Ovary (tissue), 3 donors: ENCODE measurements at regions not wholly inside any gene's neighbourhood (a gene's known extent, or its start where the extent isn't known, plus 50 kb on each side); places are given as distances from the start of the nearest gene placed in this dataset.

Source experiments
- CTCF ChIP-seq, 3 donors: fragments of 450-650 bp in 2 of 3; fragments of 200-600 bp in 1 of 3; IDR thresholded peaks; one replicate each; pipeline versions ENCODE4 v1.5.1 to v1.8.0; 2016 to 2022; ENCODE audit warnings: antibody characterized with exemption in 3 of 3, mild to moderate bottlenecking in 1 of 3
- POLR2A ChIP-seq: fragments of 450-650 bp; IDR thresholded peaks from one replicate; pipeline ENCODE4 v1.6.1; 2017; ENCODE audit warnings: antibody characterized with exemption, mild to moderate bottlenecking, moderate library complexity
- donor health status: DM: no; HTN: no; CAD: no.

GRCh38 chr20:57934007-57934805 is 224.4 kb upstream of the PMEPA1 start:
- TF ChIP-seq CTCF (IDR thresholded peaks at IDR 0.05), result no peak
- no peak for TF ChIP-seq POLR2A
